HUES48 (cell line): ENCODE measurements at regions not wholly inside any gene's neighbourhood (a gene's known extent, or its start where the extent isn't known, plus 50 kb on each side); places are given as distances from the start of the nearest gene placed in this dataset.
"Not testable (repeated sequence)": the region's sequence is repeated elsewhere in the genome, so short reads cannot be mapped to it uniquely, and the experiment has no call there.

Experiments used
- H3K27ac ChIP-seq: one replicate; pipeline ENCODE4 v1.7.0; 2013; ENCODE audit warnings: low read depth, low read length, inconsistent platforms
- H3K27me3 ChIP-seq: 2 replicates; pipeline ENCODE4 v1.6.1; 2013; ENCODE audit warnings: mild to moderate bottlenecking, low read length; ENCODE audit not compliant: control insufficient read depth, insufficient read depth
- H3K36me3 ChIP-seq: 2 replicates; pipeline ENCODE4 v1.6.1; 2013; ENCODE audit warnings: low read length; ENCODE audit not compliant: control insufficient read depth, insufficient read depth
- H3K4me1 ChIP-seq: 2 replicates; pipeline ENCODE4 v1.6.1; 2013; ENCODE audit warnings: mild to moderate bottlenecking, low read length; ENCODE audit not compliant: control insufficient read depth, insufficient read depth
- H3K4me3 ChIP-seq: 2 replicates; pipeline ENCODE4 v1.5.1; 2013; ENCODE audit warnings: mild to moderate bottlenecking, low read depth, low read length
- H3K9ac ChIP-seq: 2 replicates; pipeline ENCODE4 v1.6.1; 2013; ENCODE audit warnings: mild to moderate bottlenecking, low read depth, low read length, moderate library complexity
- H3K9me3 ChIP-seq: 2 replicates; pipeline ENCODE4 v1.6.1; 2013; ENCODE audit warnings: low read length; ENCODE audit not compliant: control insufficient read depth, insufficient read depth

- not testable (repeated sequence) for H3K27me3 ChIP-seq, H3K9ac ChIP-seq, H3K36me3 ChIP-seq, H3K4me1 ChIP-seq, H3K4me3 ChIP-seq, H3K27ac ChIP-seq, H3K9me3 ChIP-seq
Measured at GRCh38 chr12:116327992-116328391, 50.5 kb upstream of the MED13L start.

GRCh38 chr12:116331876-116332275 lies 54.4 kb upstream of the MED13L start:
- no peaks in the 10 kb centered on the region; the same call in 1 of the 2 replicates for H3K4me1 ChIP-seq
- H3K27me3 ChIP-seq = no peaks in the 10 kb centered on the region
- no peak overlapping the region for H3K9ac ChIP-seq
- H3K4me3 ChIP-seq = no peak overlapping the region
- no peaks in the 10 kb centered on the region for H3K9me3 ChIP-seq
- no peaks in the 10 kb centered on the region for H3K36me3 ChIP-seq
- H3K27ac ChIP-seq = no peak overlapping the region

GRCh38 chr12:116332705-116333380 lies 55.4 kb upstream of the MED13L start:
- Histone ChIP-seq H3K4me1 (peaks cover 2% of the 10 kb centered on the region; the same call in 1 of the 2 replicates), H3K4me3 (no peak overlapping the region), H3K27ac (no peak overlapping the region), H3K36me3 (no peaks in the 10 kb centered on the region), H3K9me3 (no peaks in the 10 kb centered on the region), H3K27me3 (no peaks in the 10 kb centered on the region), H3K9ac (no peak overlapping the region)

- Histone ChIP-seq H3K36me3 (no peaks in the 10 kb centered on the region), H3K9me3 (no peaks in the 10 kb centered on the region), H3K9ac (no peak overlapping the region), H3K27me3 (no peaks in the 10 kb centered on the region), H3K4me3 (no peak overlapping the region), H3K4me1 (peaks cover 6% of the 10 kb centered on the region; the same call in 1 of the 2 replicates), H3K27ac (no peak overlapping the region)
Measured at GRCh38 chr12:116333402-116333801, 55.9 kb upstream of the MED13L start.

GRCh38 chr12:116336542-116337065 lies 59.1 kb upstream of the MED13L start:
- Histone ChIP-seq H3K9me3 (no peaks in the 10 kb centered on the region), H3K27me3 (no peaks in the 10 kb centered on the region), H3K4me3 (no peak overlapping the region), H3K27ac (no peak overlapping the region), H3K4me1 (peaks cover 9% of the 10 kb centered on the region; the same call in 1 of the 2 replicates), H3K36me3 (no peaks in the 10 kb centered on the region), H3K9ac (no peak overlapping the region)

- no peaks in the 10 kb centered on the region for H3K27me3 ChIP-seq
- peaks cover 9% of the 10 kb centered on the region; the same call in 1 of the 2 replicates for H3K4me1 ChIP-seq
- H3K9ac ChIP-seq = no peak overlapping the region
- H3K27ac ChIP-seq = no peak overlapping the region
- no peaks in the 10 kb centered on the region for H3K36me3 ChIP-seq
- H3K4me3 ChIP-seq = no peak overlapping the region
- H3K9me3 ChIP-seq = no peaks in the 10 kb centered on the region
Measured at GRCh38 chr12:116337312-116337711, 59.8 kb upstream of the MED13L start.

- Histone ChIP-seq H3K4me3 (no peak overlapping the region), H3K27me3 (no peaks in the 10 kb centered on the region), H3K4me1 (peaks cover 9% of the 10 kb centered on the region; the same call in 1 of the 2 replicates), H3K27ac (peak overlapping the region; percentile 78), H3K9me3 (no peaks in the 10 kb centered on the region), H3K9ac (no peak overlapping the region), H3K36me3 (no peaks in the 10 kb centered on the region)
Measured at GRCh38 chr12:116338064-116338846, 60.8 kb upstream of the MED13L start.

GRCh38 chr12:116339062-116339461 lies 61.6 kb upstream of the MED13L start:
- Histone ChIP-seq H3K9ac (no peak overlapping the region), H3K4me1 (peaks cover 9% of the 10 kb centered on the region; the same call in 1 of the 2 replicates), H3K27me3 (no peaks in the 10 kb centered on the region), H3K4me3 (no peak overlapping the region), H3K27ac (peak overlapping the region; percentile 78), H3K36me3 (no peaks in the 10 kb centered on the region), H3K9me3 (no peaks in the 10 kb centered on the region)

- Histone ChIP-seq H3K4me1 (peaks cover 9% of the 10 kb centered on the region; the same call in 1 of the 2 replicates), H3K27me3 (no peaks in the 10 kb centered on the region), H3K36me3 (no peaks in the 10 kb centered on the region), H3K4me3 (no peak overlapping the region), H3K9me3 (no peaks in the 10 kb centered on the region), H3K27ac (no peak overlapping the region), H3K9ac (no peak overlapping the region)
Measured at GRCh38 chr12:116339800-116340371, 62.4 kb upstream of the MED13L start.

GRCh38 chr12:116343331-116343884 lies 65.9 kb upstream of the MED13L start:
- Histone ChIP-seq H3K9me3 (no peaks in the 10 kb centered on the region), H3K36me3 (no peaks in the 10 kb centered on the region), H3K4me1 (peaks cover 3% of the 10 kb centered on the region; the same call in 1 of the 2 replicates), H3K4me3 (no peak overlapping the region), H3K27ac (no peak overlapping the region), H3K9ac (no peak overlapping the region), H3K27me3 (no peaks in the 10 kb centered on the region)
